H1 (cell line): ENCODE measurements at regions not wholly inside any gene's neighbourhood (a gene's known extent, or its start where the extent isn't known, plus 50 kb on each side); places are given as distances from the start of the nearest gene placed in this dataset.

Source experiments
- CTCF ChIA-PET: fragments of 300-600 bp; sonication (Branson Sonifier 250); formaldehyde crosslinking; loops from one replicate; lab custom pipeline; 2021; ENCODE audit not compliant: partially characterized antibody; lab: Charles Lee
- POLR2A ChIA-PET: fragments of 300-600 bp; sonication (Branson Sonifier 250); formaldehyde crosslinking; loops from one replicate; lab custom pipeline; 2021; ENCODE audit warnings: inconsistent platforms; ENCODE audit not compliant: partially characterized antibody; lab: Charles Lee
- DNase-seq, 2 experiments: peaks; one replicate each; pipeline versions ENCODE4 v3.0.0 to v3.0.0-alpha.2; 2010 to 2022; ENCODE audit warnings: low spot score in 2 of 2, low read depth in 1 of 2, mixed read lengths in 1 of 2
- FAIRE-seq: peaks from 2 replicates; lab custom pipeline; 2011; peaks lifted over from hg19 to GRCh38; lab: Jason Lieb, UNC
- H2AFZ ChIP-seq: 2 replicates; pipeline ENCODE4 v1.8.1; 2012; ENCODE audit warnings: low read length, inconsistent platforms
- H2AK5ac ChIP-seq: 2 replicates; pipeline ENCODE4 v1.6.1; 2013; ENCODE audit warnings: low read depth, low read length
- H2BK120ac ChIP-seq: replicated peaks from 2 replicates; pipeline ENCODE3; 2013; ENCODE audit warnings: low read depth, low read length, inconsistent platforms
- H2BK12ac ChIP-seq: 2 replicates; pipeline ENCODE4 v1.6.1; 2013; ENCODE audit warnings: low read depth, low read length
- H2BK15ac ChIP-seq: 2 replicates; pipeline ENCODE4 v1.6.1; 2013; ENCODE audit warnings: low read length
- H2BK20ac ChIP-seq: 2 replicates; pipeline ENCODE4 v1.6.1; 2013; ENCODE audit warnings: low read length
- H2BK5ac ChIP-seq: 2 replicates; pipeline ENCODE4 v1.6.1; 2013; ENCODE audit warnings: low read depth, low read length
- H3K14ac ChIP-seq: 2 replicates; pipeline ENCODE4 v1.6.1; 2013; ENCODE audit warnings: inconsistent platforms; ENCODE audit not compliant: insufficient read length
- H3K18ac ChIP-seq: 2 replicates; pipeline ENCODE4 v1.6.1; 2013; ENCODE audit warnings: low read length; ENCODE audit errors: extremely low read depth
- H3K23ac ChIP-seq: 2 replicates; pipeline ENCODE4 v1.6.1; 2013; ENCODE audit warnings: inconsistent platforms; ENCODE audit not compliant: insufficient read length
- H3K23me2 ChIP-seq: 2 replicates; pipeline ENCODE4 v1.6.1; 2013; ENCODE audit warnings: low read depth, low read length
- H3K27ac ChIP-seq: 2 replicates; pipeline ENCODE4 v1.6.1; 2011; ENCODE audit warnings: low read depth, low read length, inconsistent platforms
- H3K27me3 ChIP-seq, 4 experiments: replicated peaks in 1 of 4; 1 replicate in 1 of 4; 2 replicates in 3 of 4; pipeline versions ENCODE4 v1.6.1 to v1.8.1; 2011 to 2013; ENCODE audit warnings: low read length in 3 of 4, mild to moderate bottlenecking in 3 of 4, inconsistent platforms in 2 of 4, mixed read lengths in 2 of 4, moderate library complexity in 1 of 4; ENCODE audit not compliant: control insufficient read depth in 3 of 4, insufficient read depth in 3 of 4; ENCODE audit errors: extremely low read depth in 1 of 4
- H3K36me3 ChIP-seq, 4 experiments: 2 replicates each; pipeline versions ENCODE4 v1.6.1 to v1.8.1; 2011 to 2013; ENCODE audit warnings: mild to moderate bottlenecking in 4 of 4, low read length in 3 of 4, moderate library complexity in 2 of 4, control low read depth in 1 of 4, inconsistent platforms in 1 of 4; ENCODE audit not compliant: insufficient read depth in 4 of 4, control insufficient read depth in 2 of 4
- H3K4ac ChIP-seq: replicated peaks from 2 replicates; pipeline ENCODE3; 2013; ENCODE audit warnings: low read length, low read depth, mixed read lengths, inconsistent platforms; ENCODE audit not compliant: insufficient read length
- H3K4me1 ChIP-seq, 4 experiments: replicated peaks in 1 of 4; 1 replicate in 1 of 4; 2 replicates in 3 of 4; pipeline versions ENCODE4 v1.6.1 to v1.8.1; 2011 to 2013; ENCODE audit warnings: low read length in 3 of 4, inconsistent platforms in 2 of 4, mixed read lengths in 1 of 4; ENCODE audit not compliant: insufficient read depth in 4 of 4, control insufficient read depth in 3 of 4
- H3K4me2 ChIP-seq, 2 experiments: 2 replicates each; pipeline versions ENCODE4 v1.6.1 to v1.8.1; 2011 to 2013; ENCODE audit warnings: low read depth in 2 of 2, low read length in 2 of 2, control low read depth in 1 of 2, inconsistent platforms in 1 of 2, mild to moderate bottlenecking in 1 of 2; ENCODE audit not compliant: insufficient read depth in 1 of 2
- H3K4me3 ChIP-seq, 4 experiments: fragments of 200-600, 300-600 bp in 1 of 4; sonication (generic), shearing (Covaris generic), sonication (Bioruptor Twin) in 1 of 4; 2 replicates each; pipeline versions ENCODE4 v1.5.1 to v1.8.1; 2011 to 2016; ENCODE audit warnings: low read length in 4 of 4, low read depth in 3 of 4, control low read depth in 2 of 4, inconsistent platforms in 2 of 4, mild to moderate bottlenecking in 2 of 4, mixed read lengths in 1 of 4, moderate library complexity in 1 of 4; ENCODE audit not compliant: insufficient read depth in 2 of 4; ENCODE audit errors: extremely low read depth in 1 of 4
- H3K56ac ChIP-seq: replicated peaks from 2 replicates; pipeline ENCODE3; 2013; ENCODE audit warnings: low read depth, mild to moderate bottlenecking, mixed read lengths, low read length, inconsistent platforms; ENCODE audit not compliant: insufficient read length
- H3K79me1 ChIP-seq: 2 replicates; pipeline ENCODE4 v1.6.1; 2013; ENCODE audit warnings: low read depth, low read length, control low read depth
- H3K79me2 ChIP-seq, 2 experiments: 2 replicates each; pipeline versions ENCODE4 v1.6.1 to v1.8.1; 2012 to 2013; ENCODE audit warnings: low read length in 2 of 2, mild to moderate bottlenecking in 2 of 2, inconsistent platforms in 1 of 2; ENCODE audit not compliant: insufficient read depth in 2 of 2, control insufficient read depth in 1 of 2
- H3K9ac ChIP-seq, 4 experiments: replicated peaks in 1 of 4; 1 replicate in 1 of 4; 2 replicates in 3 of 4; pipeline versions ENCODE4 v1.6.1 to v1.8.1; 2011 to 2013; ENCODE audit warnings: low read depth in 3 of 4, low read length in 3 of 4, control low read depth in 2 of 4, mild to moderate bottlenecking in 2 of 4, moderate library complexity in 2 of 4, inconsistent platforms in 1 of 4; ENCODE audit errors: extremely low read depth in 1 of 4
- H3K9me3 ChIP-seq, 2 experiments: 2 replicates each; pipeline versions ENCODE4 v1.6.1 to v1.8.1; 2012 to 2013; ENCODE audit warnings: mild to moderate bottlenecking in 2 of 2, moderate library complexity in 2 of 2, control low read depth in 1 of 2, inconsistent platforms in 1 of 2, low read depth in 1 of 2, low read length in 1 of 2, mixed read lengths in 1 of 2; ENCODE audit not compliant: insufficient read depth in 2 of 2
- H4K20me1 ChIP-seq, 2 experiments: replicated peaks in 1 of 2; 2 replicates each; pipeline versions ENCODE3 to v1.8.1; 2011 to 2013; ENCODE audit warnings: inconsistent platforms in 2 of 2, low read length in 2 of 2, mild to moderate bottlenecking in 1 of 2; ENCODE audit not compliant: insufficient read depth in 2 of 2, control insufficient read depth in 1 of 2
- H4K5ac ChIP-seq: 2 replicates; pipeline ENCODE4 v1.6.1; 2013; ENCODE audit warnings: low read length, low read depth, mixed read lengths, inconsistent platforms; ENCODE audit not compliant: insufficient read length
- H4K8ac ChIP-seq: 2 replicates; pipeline ENCODE4 v1.8.0; 2013; ENCODE audit warnings: mild to moderate bottlenecking, moderate library complexity, low read length, inconsistent platforms; ENCODE audit not compliant: insufficient read depth; ENCODE audit errors: extremely low read depth
- H4K91ac ChIP-seq: replicated peaks from 2 replicates; pipeline ENCODE3; 2013; ENCODE audit warnings: low read length, mixed read lengths, inconsistent platforms; ENCODE audit not compliant: insufficient read length
- ATF2 ChIP-seq: IDR thresholded peaks from 2 replicates; pipeline ENCODE4 v1.6.1; 2012; ENCODE audit warnings: low read length, inconsistent platforms
- CEBPB ChIP-seq: IDR thresholded peaks from 2 replicates; pipeline ENCODE4 v1.6.1; 2012; ENCODE audit warnings: low read depth, low read length
- CHD1 ChIP-seq: IDR thresholded peaks from 2 replicates; pipeline ENCODE4 v1.6.1; 2012; ENCODE audit warnings: low read depth, low read length, improper control_type of control experiment
- EZH2 ChIP-seq: fragments of 200-600 bp; sonication (generic); IDR thresholded peaks from 2 replicates; pipeline ENCODE4 v1.7.1; 2012; ENCODE audit warnings: low read depth, mild to moderate bottlenecking, moderate library complexity, low read length, inconsistent platforms; ENCODE audit not compliant: severe bottlenecking
- JUND ChIP-seq: IDR thresholded peaks from 2 replicates; pipeline ENCODE4 v1.6.1; 2011; ENCODE audit warnings: mild to moderate bottlenecking, improper control_type of control experiment, low read length
- RAD21 ChIP-seq, 2 experiments: IDR thresholded peaks in 1 of 2; conservative IDR thresholded peaks in 1 of 2; 2 replicates each; pipeline ENCODE4 v1.6.1; 2011; ENCODE audit warnings: low read depth in 2 of 2, low read length in 2 of 2, improper control_type of control experiment in 1 of 2, inconsistent platforms in 1 of 2, mild to moderate bottlenecking in 1 of 2, moderate library complexity in 1 of 2
- RXRA ChIP-seq: IDR thresholded peaks from 2 replicates; pipeline ENCODE4 v1.6.1; 2011; ENCODE audit warnings: low read depth, mild to moderate bottlenecking, low read length, moderate library complexity; ENCODE audit not compliant: insufficient read depth
- SIX5 ChIP-seq: IDR thresholded peaks from 2 replicates; pipeline ENCODE4 v1.6.1; 2011; ENCODE audit warnings: mild to moderate bottlenecking, low read depth, low read length
- WGBS, 2 experiments: shearing (Covaris generic) in 1 of 2; methylation state at CpG; one replicate each; pipeline versions ENCODE4 v1.1.6 to v1.1.7; 2013 to 2015; ENCODE audit warnings: low lambda C conversion rate in 2 of 2, mixed read lengths in 2 of 2, inconsistent platforms in 1 of 2, low coverage in 1 of 2, missing lambda C conversion rate in 1 of 2; ENCODE audit not compliant: insufficient replicate concordance in 2 of 2, insufficient coverage in 1 of 2, insufficient read length in 1 of 2; ENCODE audit errors: extremely low coverage in 1 of 2, missing lambda C conversion rate in 1 of 2; 5-methylcytosine and 5-hydroxymethylcytosine counted together

- H3K9ac ChIP-seq: no peak overlapping the region
- CTCF ChIA-PET: interaction anchor here (1.4 kb wide), 1 partner anchor 59 kb away, joined by 4 read pairs; no protein-coding TSS in a partner anchor
- no peaks in the 10 kb centered on the region for H3K79me1 ChIP-seq
- H2BK12ac ChIP-seq: no peak overlapping the region
- no peaks in the 10 kb centered on the region for H4K20me1 ChIP-seq
- H2BK5ac ChIP-seq: no peak overlapping the region
- H2BK120ac ChIP-seq: no peak overlapping the region
- no peak overlapping the region for H3K27ac ChIP-seq
- DNase-seq (no peak), FAIRE-seq (no peak)
- H3K4me3 ChIP-seq: no peak overlapping the region
- H3K36me3 ChIP-seq: no peaks in the 10 kb centered on the region
- H2AFZ ChIP-seq: no peak overlapping the region
- H3K4ac ChIP-seq: no peak overlapping the region
- no peak overlapping the region for H2BK20ac ChIP-seq
- H4K91ac ChIP-seq: no peak overlapping the region
- H3K23ac ChIP-seq: no peak overlapping the region
- H2BK15ac ChIP-seq: no peak overlapping the region
- H3K18ac ChIP-seq: no peak overlapping the region
- WGBS, 2 experiments: 82% methylated on average over 1 of the region's 1 CpG; no CpG with 5 or more reads in 1 of the 2 experiments
- no peak overlapping the region for H3K14ac ChIP-seq
- H3K23me2 ChIP-seq: no peaks in the 10 kb centered on the region
- H3K79me2 ChIP-seq: no peaks in the 10 kb centered on the region
- H3K56ac ChIP-seq: no peak overlapping the region
- no peaks in the 10 kb centered on the region; a peak in 1 of 4 replicates for H3K9me3 ChIP-seq
- POLR2A ChIA-PET: no interaction called here
- H3K4me2 ChIP-seq: no peak overlapping the region
- H4K5ac ChIP-seq: no peak overlapping the region
- no peak overlapping the region for H4K8ac ChIP-seq
- no peaks in the 10 kb centered on the region for H3K4me1 ChIP-seq
- no peak overlapping the region for H2AK5ac ChIP-seq
- no peaks in the 10 kb centered on the region for H3K27me3 ChIP-seq
- no peak for TF ChIP-seq JUND
- TF ChIP-seq EZH2: no peak
- TF ChIP-seq RAD21 (IDR thresholded peaks at IDR 0.05 in 1 of 2, conservative IDR thresholded peaks at IDR 0.05 in 1 of 2; ENCODE audit: low read depth in 2 of 2, low read length in 2 of 2): no peak
- TF ChIP-seq ATF2: no peak
- no peak for TF ChIP-seq SIX5
- no peak for TF ChIP-seq CEBPB
- TF ChIP-seq RXRA: no peak
- no peak for TF ChIP-seq CHD1
Observed at GRCh38 chr4:180483036-180483435, 1760.2 kb upstream of the TENM3 start.
